Stimulated activated CD8-positive, alpha-beta memory T cell treated with anti-CD3 and anti-CD28 coated beads, Interleukin-4, amount 100 ng/mL, for 48 hours (primary cell): ENCODE measurements at regions not wholly inside any gene's neighbourhood (a gene's known extent, or its start where the extent isn't known, plus 50 kb on each side); places are given as distances from the start of the nearest gene placed in this dataset.
"Not testable (repeated sequence)": the region's sequence is repeated elsewhere in the genome, so short reads cannot be mapped to it uniquely, and the experiment has no call there.

Experiments used
- DNase-seq: peaks from one replicate; pipeline ENCODE4 v3.0.0-alpha.2; 2020

GRCh38 chr12:13924286-13924685, 57.1 kb downstream of the GRIN2B start:
- no peak for DNase-seq

- DNase-seq: no peak
Observed at GRCh38 chr12:13918897-13919296, 62.5 kb downstream of the GRIN2B start.

GRCh38 chr12:13915096-13915495, 66.3 kb downstream of the GRIN2B start:
- DNase-seq: no peak

- no peak for DNase-seq
Observed at GRCh38 chr12:13913371-13913770, 68.0 kb downstream of the GRIN2B start.

- DNase-seq: no peak
Observed at GRCh38 chr12:13911756-13912554, 69.4 kb downstream of the GRIN2B start.

- DNase-seq: no peak
Observed at GRCh38 chr12:13905794-13906193, 75.6 kb downstream of the GRIN2B start.

- no peak for DNase-seq
Observed at GRCh38 chr12:13900718-13901117, 80.7 kb downstream of the GRIN2B start.

- DNase-seq: not testable (repeated sequence)
Observed at GRCh38 chr12:13898387-13898786, 83.0 kb downstream of the GRIN2B start.

GRCh38 chr12:13897811-13898210, 83.6 kb downstream of the GRIN2B start:
- DNase-seq: no peak

GRCh38 chr12:13896063-13896626, 85.3 kb downstream of the GRIN2B start:
- DNase-seq: no peak

GRCh38 chr12:13891902-13892301, 89.5 kb downstream of the GRIN2B start:
- DNase-seq: no peak

- DNase-seq: no peak
Observed at GRCh38 chr12:13890943-13891342, 90.5 kb downstream of the GRIN2B start.

GRCh38 chr12:13887779-13888388, 93.5 kb downstream of the GRIN2B start:
- no peak for DNase-seq

- DNase-seq: no peak
Observed at GRCh38 chr12:13882176-13882575, 99.2 kb downstream of the GRIN2B start.

GRCh38 chr12:13880613-13881012, 100.8 kb downstream of the GRIN2B start:
- DNase-seq: no peak

- DNase-seq: no peak
Observed at GRCh38 chr12:13875744-13876143, 105.7 kb downstream of the GRIN2B start.

- DNase-seq: no peak
Observed at GRCh38 chr12:13870255-13870654, 111.1 kb downstream of the GRIN2B start.

GRCh38 chr12:13864081-13864673, 117.2 kb downstream of the GRIN2B start:
- DNase-seq: peak; percentile 75

GRCh38 chr12:13857750-13858149, 123.7 kb downstream of the GRIN2B start:
- no peak for DNase-seq

GRCh38 chr12:13853471-13853870, 127.9 kb downstream of the GRIN2B start:
- no peak for DNase-seq

GRCh38 chr12:13851828-13852227, 129.6 kb downstream of the GRIN2B start:
- no peak for DNase-seq

- no peak for DNase-seq
Observed at GRCh38 chr12:13849456-13849855, 131.9 kb downstream of the GRIN2B start.

- no peak for DNase-seq
Observed at GRCh38 chr12:13843841-13844240, 137.6 kb downstream of the GRIN2B start.

- DNase-seq: no peak
Observed at GRCh38 chr12:13841358-13841757, 140.0 kb downstream of the GRIN2B start.
